ENCODE measurements at regions not wholly inside any gene's neighbourhood (a gene's known extent, or its start where the extent isn't known, plus 50 kb on each side); places are given as distances from the start of the nearest gene placed in this dataset.

DNA sequence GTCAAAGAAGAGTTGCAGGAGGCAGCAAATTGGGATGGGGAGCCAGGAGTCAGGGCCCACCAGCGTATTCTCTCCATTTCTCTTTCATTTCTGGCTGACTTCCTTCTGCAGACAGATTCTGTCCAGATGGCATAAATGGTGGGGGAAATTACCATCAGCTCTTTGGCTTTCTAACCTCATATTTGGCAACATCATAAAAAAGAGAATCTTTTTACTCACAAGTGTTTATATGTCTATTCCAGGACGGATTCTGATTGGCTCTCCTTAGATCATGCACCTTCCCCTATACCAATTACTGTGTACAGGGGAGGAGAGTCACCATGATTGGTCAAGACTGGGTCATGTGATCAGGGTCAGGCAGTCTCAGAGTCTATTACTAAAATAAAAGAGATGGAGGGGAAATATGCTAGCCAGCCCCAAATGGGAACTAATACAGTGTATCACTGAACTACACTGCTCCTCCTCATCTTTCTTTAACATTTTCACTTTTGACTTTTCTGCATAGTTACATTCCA lies 537.1 kb upstream of the EEF2KMT start:
- CTCF ChIA-PET, result no interaction called here
- no peak for TF ChIP-seq CTCF (IDR thresholded peaks at IDR 0.05; ENCODE audit: insufficient read depth, low read depth, low read length)

DNA sequence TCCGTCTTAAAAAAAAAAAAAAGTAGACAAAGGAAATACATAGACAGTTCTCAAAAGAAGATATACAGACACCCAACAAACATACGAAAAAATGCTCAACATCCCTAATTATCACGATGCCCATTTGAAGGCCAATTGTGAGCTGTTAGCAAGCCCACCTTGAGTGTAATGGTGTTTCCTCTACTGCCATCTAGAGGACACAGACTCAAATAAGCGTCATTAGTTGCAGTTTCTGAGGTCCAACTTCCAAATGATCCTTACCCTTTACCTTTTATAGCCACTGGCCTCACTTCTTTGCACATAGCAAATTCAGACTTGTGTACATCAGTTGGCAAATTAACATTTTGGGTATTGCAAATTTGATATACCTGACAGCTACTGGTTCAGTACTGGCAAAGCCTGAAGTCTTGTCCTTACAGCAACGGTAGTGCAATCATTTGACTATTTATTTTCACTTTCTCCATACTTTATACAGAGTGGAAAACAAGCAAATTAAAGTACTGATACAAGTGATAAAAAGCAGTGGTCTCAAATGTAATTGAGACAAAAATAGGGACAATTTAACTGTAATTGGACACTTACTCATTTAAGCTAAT lies 536.3 kb upstream of the EEF2KMT start:
- Histone ChIP-seq H3K4me3 (ENCODE audit: low read depth, low read length) (no peak overlapping the region), H3K36me3 (ENCODE audit: control insufficient read depth, insufficient read depth, low read length) (no peaks in the 10 kb centered on the region), H3K27me3 (ENCODE audit: control insufficient read depth, insufficient read depth, low read length) (no peaks in the 10 kb centered on the region)
- no peak for DNase-seq (ENCODE audit: low read depth)
- CTCF ChIA-PET, result interaction anchor here (0.7 kb wide), 1 partner anchor 54 kb away, joined by 4 read pairs; no protein-coding TSS in a partner anchor
- POLR2A ChIA-PET, result no interaction called here
- TF ChIP-seq CTCF (IDR thresholded peaks at IDR 0.05; ENCODE audit: insufficient read depth, low read depth, low read length), result 0 out of 2 replicates have a peak, but pooled peaks have one; percentile 7

More for the DNA sequence above, 537.1 kb upstream of the EEF2KMT start:
- POLR2A ChIA-PET, result no interaction called here
- H3K27me3 ChIP-seq (ENCODE audit: control insufficient read depth, insufficient read depth, low read length), result no peaks in the 10 kb centered on the region
- no peaks in the 10 kb centered on the region for H3K36me3 ChIP-seq (ENCODE audit: control insufficient read depth, insufficient read depth, low read length)
- H3K4me3 ChIP-seq (ENCODE audit: low read depth, low read length), result no peak overlapping the region
- no peak for DNase-seq (ENCODE audit: low read depth)

GRCh38 chr16:5622234-5622884 lies 524.8 kb upstream of the EEF2KMT start:
- no peak for DNase-seq (ENCODE audit: low read depth)
- CTCF ChIA-PET, result no interaction called here
- POLR2A ChIA-PET, result no interaction called here
- H3K27me3 ChIP-seq (ENCODE audit: control insufficient read depth, insufficient read depth, low read length), result no peaks in the 10 kb centered on the region
- H3K36me3 ChIP-seq (ENCODE audit: control insufficient read depth, insufficient read depth, low read length), result no peaks in the 10 kb centered on the region
- TF ChIP-seq CTCF (IDR thresholded peaks at IDR 0.05; ENCODE audit: insufficient read depth, low read depth, low read length), result no peak
- no peak overlapping the region for H3K4me3 ChIP-seq (ENCODE audit: low read depth, low read length)

DNA sequence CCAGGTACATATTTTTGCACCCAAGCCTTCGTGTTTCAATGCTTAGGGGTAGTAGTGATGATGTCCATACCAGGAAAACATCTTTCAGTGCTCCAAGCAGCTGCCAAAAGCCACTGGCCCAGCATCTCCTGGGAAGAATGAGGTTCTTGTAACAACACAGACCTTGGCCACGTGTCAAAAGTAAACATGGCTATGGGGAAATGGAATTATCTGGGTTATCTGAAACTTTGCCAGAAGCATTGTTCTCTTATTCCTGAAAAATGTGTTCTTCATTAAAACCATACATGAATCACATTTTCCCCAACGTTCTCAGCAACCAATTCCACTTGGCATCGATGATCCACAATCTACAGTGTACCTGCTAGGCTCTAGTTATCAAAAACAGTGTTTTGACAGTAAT lies 524.2 kb upstream of the EEF2KMT start:
- DNase-seq (ENCODE audit: low read depth), result no peak
- CTCF ChIA-PET, result no interaction called here
- POLR2A ChIA-PET, result no interaction called here
- H3K36me3 ChIP-seq (ENCODE audit: control insufficient read depth, insufficient read depth, low read length), result no peaks in the 10 kb centered on the region
- TF ChIP-seq CTCF (IDR thresholded peaks at IDR 0.05; ENCODE audit: insufficient read depth, low read depth, low read length), result no peak
- no peak overlapping the region for H3K4me3 ChIP-seq (ENCODE audit: low read depth, low read length)
- H3K27me3 ChIP-seq (ENCODE audit: control insufficient read depth, insufficient read depth, low read length), result no peaks in the 10 kb centered on the region

GRCh38 chr16:5619304-5619703 lies 521.7 kb upstream of the EEF2KMT start:
- no peak for TF ChIP-seq CTCF (IDR thresholded peaks at IDR 0.05; ENCODE audit: insufficient read depth, low read depth, low read length)
- no peaks in the 10 kb centered on the region for H3K27me3 ChIP-seq (ENCODE audit: control insufficient read depth, insufficient read depth, low read length)
- DNase-seq (ENCODE audit: low read depth), result no peak
- H3K4me3 ChIP-seq (ENCODE audit: low read depth, low read length), result no peak overlapping the region
- ChIA-PET POLR2A (no interaction called here), CTCF (no interaction called here)
- no peaks in the 10 kb centered on the region for H3K36me3 ChIP-seq (ENCODE audit: control insufficient read depth, insufficient read depth, low read length)
